Nephron progenitor cell (in vitro differentiated cells): ENCODE measurements at regions not wholly inside any gene's neighbourhood (a gene's known extent, or its start where the extent isn't known, plus 50 kb on each side); places are given as distances from the start of the nearest gene placed in this dataset.

ENCODE experiments used
- DNase-seq: peaks from one replicate; pipeline ENCODE4 v3.0.0; 2021
- H3K27ac Mint-ChIP-seq: 2 replicates; pipeline ENCODE4 v1.8.0; 2021; ENCODE audit warnings: mild to moderate bottlenecking, moderate library complexity, mixed read lengths
- H3K27me3 Mint-ChIP-seq: 2 replicates; pipeline ENCODE4 v1.8.0; 2021; ENCODE audit warnings: mild to moderate bottlenecking, low read depth, mixed read lengths; ENCODE audit not compliant: poor library complexity
- H3K36me3 Mint-ChIP-seq: 2 replicates; pipeline ENCODE4 v1.8.0; 2021; ENCODE audit warnings: low read depth, mixed read lengths
- H3K4me1 Mint-ChIP-seq: 2 replicates; pipeline ENCODE4 v1.8.0; 2021; ENCODE audit warnings: mixed read lengths
- H3K4me3 Mint-ChIP-seq: 2 replicates; pipeline ENCODE4 v1.8.0; 2021; ENCODE audit warnings: mild to moderate bottlenecking, moderate library complexity, mixed read lengths
- H3K9me3 Mint-ChIP-seq: 2 replicates; pipeline ENCODE4 v1.8.0; 2021; ENCODE audit warnings: mild to moderate bottlenecking, moderate library complexity, mixed read lengths
- CTCF ChIP-seq: fragments of 200-600 bp; sonication (generic); IDR thresholded peaks from 2 replicates; pipeline ENCODE4 v1.5.0; 2021; ENCODE audit warnings: antibody characterized with exemption

GRCh38 chr7:152922318-152923081, 162.9 kb downstream of the ACTR3B start:
- Mint-ChIP-seq H3K4me3 (no peak overlapping the region), H3K27me3 (peaks cover 61% of the 10 kb centered on the region), H3K4me1 (peaks cover 24% of the 10 kb centered on the region), H3K27ac (no peak overlapping the region), H3K36me3 (no peaks in the 10 kb centered on the region), H3K9me3 (peaks cover 27% of the 10 kb centered on the region)
- DNase-seq = no peak
- TF ChIP-seq CTCF = no peak

GRCh38 chr7:152923711-152924110, 164.2 kb downstream of the ACTR3B start:
- Mint-ChIP-seq H3K27ac (no peak overlapping the region), H3K9me3 (peaks cover 19% of the 10 kb centered on the region), H3K4me1 (peaks cover 24% of the 10 kb centered on the region), H3K4me3 (peak overlapping the region; percentile 55), H3K27me3 (peaks cover 61% of the 10 kb centered on the region), H3K36me3 (no peaks in the 10 kb centered on the region)
- DNase-seq = no peak
- TF ChIP-seq CTCF = no peak

GRCh38 chr7:152924238-152924637, 164.7 kb downstream of the ACTR3B start:
- H3K36me3 Mint-ChIP-seq = no peaks in the 10 kb centered on the region
- H3K4me1 Mint-ChIP-seq = peaks cover 24% of the 10 kb centered on the region
- no peak overlapping the region for H3K27ac Mint-ChIP-seq
- peak overlapping the region; percentile 55 for H3K4me3 Mint-ChIP-seq
- H3K9me3 Mint-ChIP-seq = peaks cover 19% of the 10 kb centered on the region
- no peak for TF ChIP-seq CTCF
- peaks cover 61% of the 10 kb centered on the region for H3K27me3 Mint-ChIP-seq
- no peak for DNase-seq

DNA sequence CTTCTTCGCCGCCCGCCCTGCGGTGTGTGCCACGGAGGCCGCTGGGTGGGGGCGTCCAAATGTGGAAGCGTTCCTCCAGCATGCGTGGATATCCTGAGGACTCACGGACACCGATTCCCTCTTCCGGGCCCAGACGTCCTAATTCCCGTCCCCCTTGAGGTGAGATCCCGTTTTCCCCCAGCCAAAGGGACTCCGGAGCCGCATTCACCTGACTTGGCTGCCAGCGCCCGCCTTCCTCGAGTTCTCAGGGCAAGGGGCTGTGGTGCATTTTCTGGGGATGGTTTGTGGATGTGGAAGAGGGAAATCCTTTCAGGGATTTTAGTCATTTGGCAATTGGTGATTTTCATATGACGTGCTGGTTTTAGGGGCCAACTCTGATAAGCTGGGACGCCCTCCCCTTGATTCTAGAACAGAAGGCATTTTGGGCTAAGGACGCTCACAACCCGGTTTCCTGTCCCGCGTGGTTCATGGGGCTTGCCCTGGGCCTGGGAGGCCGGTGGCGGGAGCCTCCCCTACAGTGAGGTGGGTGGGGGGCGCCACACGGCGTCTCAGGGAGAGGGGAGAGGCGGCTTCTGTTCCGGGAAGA, 165.4 kb downstream of the ACTR3B start:
- no peak overlapping the region for H3K27ac Mint-ChIP-seq
- no peak for DNase-seq
- TF ChIP-seq CTCF = no peak
- H3K27me3 Mint-ChIP-seq = peaks cover 61% of the 10 kb centered on the region
- no peaks in the 10 kb centered on the region for H3K36me3 Mint-ChIP-seq
- peaks cover 22% of the 10 kb centered on the region for H3K4me1 Mint-ChIP-seq
- H3K9me3 Mint-ChIP-seq = peaks cover 20% of the 10 kb centered on the region
- H3K4me3 Mint-ChIP-seq = peak overlapping the region; percentile 82

DNA sequence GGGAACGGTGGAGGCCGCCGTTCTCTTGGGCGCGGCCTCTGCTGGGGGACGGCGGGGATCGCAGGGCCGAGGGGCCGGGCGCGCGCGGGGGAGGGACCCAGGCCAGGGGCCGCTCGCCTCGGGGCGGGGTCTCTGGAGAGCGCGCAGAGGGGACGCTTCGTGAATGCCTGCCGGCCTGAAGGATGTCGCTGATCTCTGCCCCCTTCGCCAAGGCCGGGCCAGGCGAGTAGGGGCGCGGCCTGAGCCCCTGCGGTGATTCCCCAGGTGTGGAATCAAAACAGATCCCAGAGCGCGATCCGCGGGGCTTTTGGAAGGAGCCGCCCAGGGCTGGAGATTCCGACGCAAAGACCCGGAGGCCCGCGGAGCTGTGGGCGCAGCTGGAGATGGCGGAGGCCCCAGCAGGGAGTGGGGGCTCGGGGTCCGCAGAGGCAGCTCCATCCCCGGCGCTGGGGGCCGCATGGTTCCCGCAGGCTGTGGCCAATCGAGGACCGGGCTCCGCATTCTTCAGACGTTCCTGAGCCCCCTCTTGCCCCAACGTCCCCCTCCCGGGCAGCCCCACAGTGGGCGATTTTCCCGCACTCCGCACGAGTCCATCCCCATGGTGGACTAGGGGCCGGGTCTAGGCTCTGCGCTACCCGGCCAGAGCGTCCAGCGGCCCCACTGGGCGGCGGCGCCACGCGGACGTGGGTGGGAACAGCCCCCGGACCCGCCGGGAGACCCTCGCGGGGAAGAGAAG, 166.0 kb downstream of the ACTR3B start:
- Mint-ChIP-seq H3K4me3 (peak overlapping the region; percentile 82), H3K9me3 (peaks cover 17% of the 10 kb centered on the region), H3K27me3 (peaks cover 56% of the 10 kb centered on the region), H3K27ac (no peak overlapping the region), H3K4me1 (peaks cover 20% of the 10 kb centered on the region), H3K36me3 (no peaks in the 10 kb centered on the region)
- TF ChIP-seq CTCF = peak; percentile 26
- DNase-seq = peak; percentile 83
